ENCODE measurements at regions not wholly inside any gene's neighbourhood (a gene's known extent, or its start where the extent isn't known, plus 50 kb on each side); places are given as distances from the start of the nearest gene placed in this dataset.

- H3K27ac ChIP-seq (ENCODE audit: poor library complexity, severe bottlenecking): no peak overlapping the region
- no peaks in the 10 kb centered on the region for H3K4me1 ChIP-seq (ENCODE audit: insufficient read depth, poor library complexity, severe bottlenecking)
- H3K9me3 ChIP-seq (ENCODE audit: severe bottlenecking): no peaks in the 10 kb centered on the region
- no peak for DNase-seq (ENCODE audit: low spot score)
- no peak for TF ChIP-seq CTCF (IDR thresholded peaks at IDR 0.05; ENCODE audit: poor library complexity, severe bottlenecking)
- H3K27me3 ChIP-seq (ENCODE audit: insufficient read depth, poor library complexity, severe bottlenecking): no peaks in the 10 kb centered on the region
- ATAC-seq (ENCODE audit: low read depth): no peak
- no peak overlapping the region for H3K4me3 ChIP-seq (ENCODE audit: severe bottlenecking)
- H3K36me3 ChIP-seq (ENCODE audit: low read depth): no peaks in the 10 kb centered on the region
Measured at GRCh38 chr6:105882121-105882803, 203.9 kb upstream of the PRDM1 start.

GRCh38 chr6:105881608-105882007, 204.5 kb upstream of the PRDM1 start:
- Histone ChIP-seq H3K27ac (ENCODE audit: poor library complexity, severe bottlenecking) (no peak overlapping the region), H3K9me3 (ENCODE audit: severe bottlenecking) (no peaks in the 10 kb centered on the region), H3K36me3 (ENCODE audit: low read depth) (no peaks in the 10 kb centered on the region), H3K4me3 (ENCODE audit: severe bottlenecking) (no peak overlapping the region), H3K4me1 (ENCODE audit: insufficient read depth, poor library complexity, severe bottlenecking) (no peaks in the 10 kb centered on the region), H3K27me3 (ENCODE audit: insufficient read depth, poor library complexity, severe bottlenecking) (no peaks in the 10 kb centered on the region)
- no peak for DNase-seq (ENCODE audit: low spot score)
- TF ChIP-seq CTCF (IDR thresholded peaks at IDR 0.05; ENCODE audit: poor library complexity, severe bottlenecking): no peak
- no peak for ATAC-seq (ENCODE audit: low read depth)

- DNase-seq (ENCODE audit: low spot score): no peak
- ATAC-seq (ENCODE audit: low read depth): no peak
- H3K4me3 ChIP-seq (ENCODE audit: severe bottlenecking): no peak overlapping the region
- no peaks in the 10 kb centered on the region for H3K4me1 ChIP-seq (ENCODE audit: insufficient read depth, poor library complexity, severe bottlenecking)
- H3K36me3 ChIP-seq (ENCODE audit: low read depth): no peaks in the 10 kb centered on the region
- no peak overlapping the region for H3K27ac ChIP-seq (ENCODE audit: poor library complexity, severe bottlenecking)
- H3K9me3 ChIP-seq (ENCODE audit: severe bottlenecking): no peaks in the 10 kb centered on the region
- TF ChIP-seq CTCF (IDR thresholded peaks at IDR 0.05; ENCODE audit: poor library complexity, severe bottlenecking): no peak
- H3K27me3 ChIP-seq (ENCODE audit: insufficient read depth, poor library complexity, severe bottlenecking): no peaks in the 10 kb centered on the region
Measured at GRCh38 chr6:105880030-105880492, 206.1 kb upstream of the PRDM1 start.

GRCh38 chr6:105879146-105879545, 207.0 kb upstream of the PRDM1 start:
- H3K27ac ChIP-seq (ENCODE audit: poor library complexity, severe bottlenecking): no peak overlapping the region
- no peaks in the 10 kb centered on the region for H3K36me3 ChIP-seq (ENCODE audit: low read depth)
- ATAC-seq (ENCODE audit: low read depth): no peak
- H3K4me3 ChIP-seq (ENCODE audit: severe bottlenecking): no peak overlapping the region
- H3K4me1 ChIP-seq (ENCODE audit: insufficient read depth, poor library complexity, severe bottlenecking): no peaks in the 10 kb centered on the region
- no peaks in the 10 kb centered on the region for H3K27me3 ChIP-seq (ENCODE audit: insufficient read depth, poor library complexity, severe bottlenecking)
- no peak for TF ChIP-seq CTCF (IDR thresholded peaks at IDR 0.05; ENCODE audit: poor library complexity, severe bottlenecking)
- H3K9me3 ChIP-seq (ENCODE audit: severe bottlenecking): no peaks in the 10 kb centered on the region
- no peak for DNase-seq (ENCODE audit: low spot score)

- no peak for TF ChIP-seq CTCF (IDR thresholded peaks at IDR 0.05; ENCODE audit: poor library complexity, severe bottlenecking)
- no peak overlapping the region for H3K27ac ChIP-seq (ENCODE audit: poor library complexity, severe bottlenecking)
- DNase-seq (ENCODE audit: low spot score): no peak
- no peaks in the 10 kb centered on the region for H3K9me3 ChIP-seq (ENCODE audit: severe bottlenecking)
- H3K4me3 ChIP-seq (ENCODE audit: severe bottlenecking): no peak overlapping the region
- no peaks in the 10 kb centered on the region for H3K4me1 ChIP-seq (ENCODE audit: insufficient read depth, poor library complexity, severe bottlenecking)
- no peaks in the 10 kb centered on the region for H3K27me3 ChIP-seq (ENCODE audit: insufficient read depth, poor library complexity, severe bottlenecking)
- ATAC-seq (ENCODE audit: low read depth): no peak
- H3K36me3 ChIP-seq (ENCODE audit: low read depth): no peaks in the 10 kb centered on the region
Measured at GRCh38 chr6:105875974-105876640, 210.0 kb upstream of the PRDM1 start.

All from RWPE2 (cell line).